ENCODE measurements at regions not wholly inside any gene's neighbourhood (a gene's known extent, or its start where the extent isn't known, plus 50 kb on each side); places are given as distances from the start of the nearest gene placed in this dataset.

DNA sequence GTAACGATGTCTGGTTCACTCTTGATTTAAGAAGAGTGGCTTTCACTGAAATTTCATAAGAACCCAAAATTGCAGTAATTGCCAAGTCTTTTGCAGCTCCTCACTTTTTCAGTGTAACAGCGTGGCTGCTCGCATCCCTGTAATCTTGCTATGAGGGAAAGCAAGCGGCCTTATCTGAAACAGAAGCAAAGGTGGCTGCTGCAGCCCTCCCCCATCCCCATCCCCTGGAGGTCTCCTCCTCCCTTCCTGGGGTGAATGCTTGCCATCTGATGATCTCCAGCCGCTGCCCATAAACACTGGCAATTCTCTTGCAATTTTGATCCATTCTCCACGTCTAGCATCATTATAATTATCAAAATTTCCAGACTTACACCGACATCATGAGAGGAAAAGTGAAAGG lies 182.5 kb upstream of the ASIC2 start:
- DNase-seq (ENCODE audit: low spot score), result no peak

DNA sequence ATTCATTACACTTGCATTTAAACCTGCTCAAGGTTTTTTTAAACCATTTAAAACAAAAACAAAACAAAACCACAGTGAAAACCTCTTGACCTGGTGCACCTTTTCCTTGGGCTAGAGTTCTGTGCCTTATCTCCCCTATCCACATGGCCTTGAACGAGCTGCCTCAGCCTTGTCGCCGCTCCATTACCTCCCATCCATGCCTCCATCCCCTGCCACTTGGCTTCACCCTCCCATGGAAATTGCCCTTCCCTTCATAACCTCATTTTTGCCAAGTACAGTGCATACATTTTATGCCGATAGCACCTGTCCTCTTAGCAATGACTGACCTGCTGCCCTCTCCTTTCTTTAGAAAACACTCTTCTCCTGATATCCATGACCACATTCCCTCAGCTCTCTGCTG lies 188.6 kb upstream of the ASIC2 start:
- DNase-seq (ENCODE audit: low spot score), result no peak

DNA sequence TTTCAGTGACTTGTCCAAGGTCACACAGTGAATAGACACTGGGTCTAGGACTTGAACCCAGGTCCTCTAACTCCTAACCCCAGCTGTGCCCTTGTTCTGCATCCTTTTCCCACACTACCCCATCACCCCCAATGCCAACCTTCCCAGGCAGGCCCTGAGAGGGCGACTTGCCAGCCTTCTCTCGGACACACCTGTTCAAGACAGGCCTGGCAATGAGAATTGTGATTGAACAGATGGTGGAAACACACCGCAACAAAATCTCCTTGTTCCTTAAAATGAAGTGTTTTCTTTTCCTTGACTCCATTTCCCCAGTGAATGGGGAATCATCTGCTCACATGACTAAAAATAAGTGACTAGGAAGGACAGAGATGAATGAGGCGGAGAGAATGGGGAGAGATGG lies 189.5 kb upstream of the ASIC2 start:
- no peak for DNase-seq (ENCODE audit: low spot score)

DNA sequence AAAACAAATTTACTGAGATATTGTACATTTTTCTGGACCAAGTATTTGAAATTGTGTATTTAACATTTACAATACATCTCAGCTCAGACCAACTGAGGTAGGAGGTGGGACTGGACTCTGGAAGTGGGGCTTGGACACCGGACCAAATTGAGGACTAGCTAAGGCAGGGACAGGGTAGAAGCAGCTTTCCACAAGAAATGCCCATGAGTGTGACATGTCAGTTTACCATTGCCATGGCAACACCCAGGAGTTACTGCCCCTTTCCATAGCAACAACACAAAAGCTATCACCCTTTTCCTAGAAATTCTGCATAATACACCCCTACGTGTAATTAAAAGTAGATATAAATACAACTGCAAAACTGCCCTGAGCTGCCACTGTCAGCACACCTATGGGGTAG lies 191.5 kb upstream of the ASIC2 start:
- DNase-seq (ENCODE audit: low spot score), result no peak

DNA sequence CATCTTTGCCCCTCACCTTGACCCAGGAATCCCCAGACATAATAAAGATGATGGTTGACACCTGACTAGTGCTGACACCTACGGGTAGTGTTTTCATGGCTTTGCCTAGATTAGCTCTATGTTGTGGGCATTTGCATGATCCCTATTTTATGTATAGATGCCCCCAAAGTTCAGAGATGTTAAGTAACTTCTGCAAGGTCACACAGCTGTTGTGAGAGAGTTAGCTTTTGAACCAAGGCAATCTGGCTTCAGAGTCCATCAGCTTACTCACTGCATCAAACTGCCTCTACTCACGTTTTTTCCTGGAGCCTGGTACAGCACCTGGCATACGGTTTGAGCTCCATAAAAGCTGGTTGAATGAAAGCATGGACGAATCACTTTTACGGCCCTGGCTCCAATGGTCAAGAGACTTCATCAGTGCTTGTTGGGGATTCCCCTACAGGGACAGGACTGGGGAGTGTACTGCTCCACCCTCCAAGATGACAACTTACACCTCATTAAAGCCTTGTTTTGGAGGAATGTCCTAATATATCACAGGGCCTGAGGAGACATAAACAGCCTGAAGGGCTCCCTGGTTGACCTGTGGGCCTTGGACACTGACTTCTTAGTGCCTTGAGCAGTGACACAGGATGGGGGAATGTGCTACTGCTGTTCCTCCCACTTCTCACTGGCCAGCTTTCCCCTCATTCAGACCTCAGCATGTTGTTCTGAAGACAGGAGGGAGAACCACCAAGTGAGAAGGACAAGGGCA lies 193.2 kb upstream of the ASIC2 start:
- DNase-seq (ENCODE audit: low spot score), result no peak

DNA sequence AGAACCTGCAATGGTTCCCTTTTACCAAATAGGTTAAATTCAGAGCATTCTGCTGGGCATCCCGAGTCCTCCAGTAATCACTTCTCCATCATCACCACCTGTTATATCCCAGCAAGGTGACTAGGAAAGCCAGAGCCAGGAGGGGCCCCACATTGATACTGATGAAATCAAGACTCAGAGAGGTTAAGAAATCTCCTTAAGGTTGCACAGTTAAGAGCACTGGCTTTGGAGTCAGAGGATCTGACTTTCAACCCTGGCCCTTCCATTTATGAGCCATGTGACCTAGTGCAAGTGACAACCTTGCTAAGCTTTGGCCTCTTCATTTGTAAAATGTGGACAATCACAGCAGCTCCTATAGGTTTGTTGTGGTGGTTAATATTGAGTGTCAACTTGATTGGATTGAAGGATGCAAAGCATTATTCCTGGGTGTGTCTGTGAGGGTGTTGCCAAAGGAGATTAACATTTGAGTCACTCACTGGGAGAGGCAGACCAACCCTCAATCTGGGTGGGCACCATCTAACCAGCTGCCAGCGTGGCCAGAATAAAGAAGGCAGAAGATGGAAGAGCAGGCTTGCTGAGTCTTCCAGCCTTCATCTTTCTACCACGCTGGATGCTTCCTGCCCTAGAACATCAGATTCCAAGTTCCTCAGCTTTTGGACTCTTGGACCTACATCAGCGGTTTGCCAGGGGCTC lies 194.2 kb upstream of the ASIC2 start:
- DNase-seq (ENCODE audit: low spot score), result no peak

DNA sequence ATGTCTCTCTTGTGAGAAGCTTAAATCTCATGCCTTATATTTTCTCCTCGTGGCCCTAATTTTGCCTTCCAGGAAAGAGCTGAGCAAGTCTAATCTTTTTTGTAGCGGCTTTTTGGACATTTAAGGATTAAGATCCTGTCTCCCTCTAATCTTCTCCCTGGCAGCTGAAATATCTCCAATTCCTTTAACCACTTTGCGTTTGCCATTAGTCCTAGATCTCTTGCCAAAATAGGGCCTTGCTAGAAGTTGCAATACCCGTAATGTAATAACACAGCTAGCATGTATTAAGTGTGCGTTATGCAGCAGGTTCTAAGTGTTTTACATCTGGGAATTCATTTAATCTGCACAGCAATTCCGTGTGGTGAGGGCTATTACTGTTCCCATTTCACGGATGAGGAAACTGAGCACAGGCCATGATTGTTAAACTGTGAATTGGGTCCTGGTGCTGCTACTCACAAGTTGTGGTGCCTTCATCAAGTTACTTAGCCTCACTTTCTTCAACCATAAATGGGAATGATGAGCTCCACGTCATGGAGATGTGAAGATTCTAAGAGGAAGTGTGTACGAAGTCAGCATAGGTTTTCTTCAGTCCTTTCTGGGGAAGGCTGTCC lies 198.9 kb upstream of the ASIC2 start:
- DNase-seq (ENCODE audit: low spot score), result no peak

DNA sequence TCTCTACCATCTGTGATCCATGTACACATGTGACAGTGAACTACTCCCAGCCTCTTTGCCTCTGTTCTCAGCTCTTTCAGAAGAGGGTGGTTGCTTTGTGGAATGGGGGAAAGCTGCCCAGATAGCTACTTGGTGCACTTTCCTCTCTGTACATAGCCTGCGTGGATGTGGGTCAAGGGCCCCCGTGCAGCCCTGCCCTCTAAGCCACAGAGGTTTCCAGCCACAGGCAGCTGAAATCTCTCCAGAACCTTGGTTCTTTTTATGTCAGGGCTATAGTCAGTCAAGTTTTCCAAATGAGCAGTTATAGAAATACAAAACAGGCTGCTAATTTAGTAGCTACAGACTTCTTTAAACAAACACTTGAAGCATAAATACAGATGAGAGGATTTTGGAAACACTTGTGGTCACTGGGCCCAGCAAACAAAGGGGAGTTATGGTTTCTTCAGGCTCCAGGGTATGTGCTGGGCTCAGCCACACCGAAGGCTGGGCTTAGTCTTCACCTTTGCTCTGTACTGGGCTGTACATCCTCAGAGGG lies 199.7 kb upstream of the ASIC2 start:
- DNase-seq (ENCODE audit: low spot score), result no peak

DNA sequence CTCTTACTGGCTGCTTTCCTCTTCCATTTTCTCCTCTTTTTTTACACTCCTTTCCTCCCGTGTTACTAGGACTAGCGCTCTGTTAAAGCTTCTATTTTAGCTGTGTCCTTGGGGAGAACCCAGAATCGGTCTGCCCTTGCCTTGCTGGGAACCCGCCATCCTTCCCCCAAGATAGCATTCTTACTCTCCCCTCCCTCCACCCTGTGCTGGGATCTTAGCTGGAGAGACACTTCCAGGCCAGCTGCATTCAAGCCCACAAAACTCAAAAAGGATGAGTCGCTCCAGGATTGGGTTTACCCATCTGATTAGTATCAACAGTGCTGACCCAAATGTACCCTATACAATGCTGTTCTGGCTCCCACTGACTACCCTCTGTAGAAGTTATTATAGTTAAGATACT lies 200.5 kb upstream of the ASIC2 start:
- no peak for DNase-seq (ENCODE audit: low spot score)

DNA sequence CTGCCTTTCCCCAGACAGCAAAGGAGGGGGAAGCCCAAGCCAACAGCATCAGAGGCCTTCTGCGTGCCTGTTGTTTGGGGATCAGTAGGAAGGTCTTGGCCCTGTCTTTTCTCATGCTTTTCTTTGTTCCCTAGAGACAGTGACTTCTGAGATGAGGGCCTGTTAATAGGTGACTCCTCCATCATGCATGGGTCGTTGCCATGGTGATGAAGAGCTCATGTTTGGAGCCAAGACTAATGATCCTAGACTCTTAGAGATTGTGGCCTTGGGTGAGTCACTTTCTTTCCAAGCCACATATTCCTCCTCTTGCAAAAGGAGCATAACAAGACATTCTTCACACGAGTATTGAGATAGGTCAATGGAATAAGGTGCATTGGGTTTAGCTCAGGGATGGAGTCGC lies 201.1 kb upstream of the ASIC2 start:
- DNase-seq (ENCODE audit: low spot score), result no peak

DNA sequence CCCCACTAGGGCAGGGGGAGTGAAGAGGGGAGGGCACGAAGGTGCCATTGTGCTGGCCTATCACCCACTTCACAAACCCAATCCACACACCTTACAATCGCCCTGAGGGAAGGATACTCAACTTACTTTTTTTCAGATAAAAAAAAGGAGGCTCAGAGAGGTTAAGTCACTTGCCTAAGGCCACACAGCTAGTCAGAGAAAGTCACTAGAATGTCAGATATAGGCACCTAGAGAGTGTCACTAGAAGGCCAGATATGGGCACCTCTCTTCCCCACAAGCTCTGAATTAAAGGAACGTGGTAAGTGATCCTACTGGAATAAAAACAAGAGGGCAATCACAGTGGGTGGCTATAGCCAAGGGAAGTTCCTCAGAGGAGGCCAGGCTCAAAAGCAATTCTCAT lies 204.5 kb upstream of the ASIC2 start:
- DNase-seq (ENCODE audit: low spot score), result no peak

DNA sequence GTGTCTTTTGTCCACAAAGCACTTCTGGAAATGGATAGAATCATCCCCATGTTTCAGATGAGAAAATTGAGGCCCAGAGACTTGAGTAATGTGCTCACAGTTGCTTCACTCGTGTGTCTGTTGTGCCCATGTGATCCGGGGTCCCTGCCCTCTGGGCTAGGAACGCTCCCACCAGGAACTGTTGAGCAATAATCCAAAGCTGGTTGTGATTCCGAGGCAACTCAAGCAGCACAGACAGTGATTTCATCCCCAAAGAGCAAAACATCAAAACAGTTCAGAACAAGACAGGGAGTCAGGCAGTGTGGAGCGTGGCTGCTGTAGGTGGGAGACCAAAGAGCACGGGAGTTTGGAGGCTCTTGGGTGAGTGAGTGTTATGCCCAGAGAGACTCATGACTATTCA lies 205.0 kb upstream of the ASIC2 start:
- DNase-seq (ENCODE audit: low spot score), result no peak

DNA sequence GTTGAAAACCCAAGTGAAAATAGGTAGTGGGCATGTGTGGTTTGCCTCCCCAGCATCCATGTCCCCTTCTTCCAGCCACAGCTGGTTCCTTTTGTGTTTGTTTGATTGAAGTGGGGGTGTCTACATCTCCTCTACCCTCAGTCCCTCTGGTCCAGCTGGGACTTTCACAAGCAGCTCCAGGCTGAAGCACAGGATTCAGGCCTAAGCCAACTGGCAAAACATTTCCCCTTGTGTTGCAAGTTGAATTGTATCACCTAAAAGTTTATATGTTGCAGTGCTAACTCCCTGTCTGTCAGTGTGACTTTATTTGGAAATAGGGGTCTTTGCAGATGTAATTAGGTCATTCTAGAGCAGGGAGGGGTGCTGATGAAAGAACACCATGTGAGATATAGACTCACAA lies 205.9 kb upstream of the ASIC2 start:
- no peak for DNase-seq (ENCODE audit: low spot score)

DNA sequence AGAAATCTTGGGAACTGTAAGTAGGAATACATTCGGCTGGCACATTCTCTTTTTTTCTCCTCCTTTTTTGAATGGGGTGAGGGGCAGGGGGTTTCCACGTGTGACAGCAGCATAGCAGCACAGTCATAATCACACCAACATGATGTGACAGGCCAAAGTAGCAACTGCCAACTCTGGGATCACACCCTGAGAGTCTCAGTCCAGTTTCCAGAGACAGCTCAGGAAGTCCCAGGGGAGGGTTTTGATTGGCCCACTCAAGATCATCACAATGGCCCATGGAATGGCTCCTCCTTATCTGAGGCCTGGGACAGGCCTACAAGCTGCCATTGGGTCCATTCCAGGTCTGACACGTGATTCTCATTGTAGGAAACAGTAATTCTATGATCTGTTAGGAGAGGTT lies 207.1 kb upstream of the ASIC2 start:
- DNase-seq (ENCODE audit: low spot score), result no peak

DNA sequence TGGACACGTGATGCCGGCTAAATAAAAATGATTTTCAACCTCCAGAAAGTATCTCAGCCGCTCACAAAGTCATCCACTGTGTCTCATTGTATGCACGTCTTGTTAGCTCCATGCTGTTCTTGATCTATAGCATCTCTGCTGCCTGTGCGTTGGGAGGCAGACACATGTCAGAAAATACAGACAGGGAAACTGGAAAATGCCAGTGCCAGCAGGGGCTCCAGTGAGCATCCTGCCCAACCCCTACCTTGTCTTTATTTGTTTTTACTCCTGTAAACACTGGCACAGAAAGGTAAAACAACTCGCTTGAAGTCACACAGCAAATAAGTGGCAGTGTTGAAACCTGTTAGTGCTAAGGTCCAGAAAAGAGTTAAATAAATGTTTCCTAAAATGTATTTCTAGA lies 208.1 kb upstream of the ASIC2 start:
- no peak for DNase-seq (ENCODE audit: low spot score)

DNA sequence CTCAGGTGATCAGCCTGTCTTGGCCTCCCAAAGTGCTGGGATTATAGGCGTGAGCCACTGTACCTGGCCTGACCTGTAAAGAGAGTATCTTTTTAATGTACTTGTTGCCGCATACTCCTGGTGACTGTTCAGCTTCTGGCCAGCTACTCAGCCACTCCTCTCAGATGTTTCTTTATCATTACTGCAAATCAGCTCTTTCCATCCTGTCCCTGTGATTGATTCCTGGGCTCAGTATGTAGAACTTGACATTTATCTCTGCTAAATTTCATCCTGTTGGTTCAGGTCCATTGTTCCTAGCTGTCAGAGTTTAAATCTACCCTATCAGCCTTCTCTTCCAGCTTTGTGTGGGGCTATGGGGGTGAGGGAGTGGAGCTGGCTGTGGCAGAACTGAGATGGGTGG lies 211.5 kb upstream of the ASIC2 start:
- DNase-seq (ENCODE audit: low spot score), result no peak

DNA sequence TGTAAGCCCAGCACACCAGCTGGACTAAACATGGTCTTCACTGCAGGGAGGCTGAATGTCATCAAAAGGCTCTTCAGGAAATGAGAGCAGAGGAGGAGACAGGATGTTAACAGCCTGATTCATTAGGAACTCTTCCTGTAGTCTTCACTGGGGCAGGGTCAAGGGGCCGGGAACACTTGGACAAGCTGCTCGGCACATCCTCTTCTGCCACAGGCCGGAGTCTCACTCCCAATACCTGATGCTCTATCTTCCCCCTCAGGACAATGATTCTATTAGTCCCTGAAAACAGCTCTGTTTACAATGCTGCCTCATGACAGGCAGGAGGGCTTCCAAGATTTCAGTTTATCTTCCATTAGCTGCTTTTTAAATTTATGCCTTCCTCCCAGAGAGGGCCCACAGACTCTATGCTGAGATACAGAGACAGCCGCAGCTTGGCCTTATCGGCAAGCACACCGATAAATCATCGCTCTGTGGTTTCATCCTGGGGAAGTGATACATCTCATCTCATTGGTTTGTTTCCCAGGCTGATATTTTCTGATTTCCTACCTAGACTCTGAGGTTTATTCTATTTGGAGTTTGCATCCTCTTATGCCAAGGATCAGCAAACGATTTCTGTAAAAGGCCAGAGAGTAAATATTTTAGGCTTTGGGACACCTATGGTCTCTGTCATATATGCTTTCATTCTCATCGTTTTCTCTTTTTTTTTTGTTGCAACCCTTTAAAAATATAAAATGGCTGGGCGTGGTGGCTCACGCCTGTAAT lies 214.0 kb upstream of the ASIC2 start:
- DNase-seq (ENCODE audit: low spot score), result no peak

DNA sequence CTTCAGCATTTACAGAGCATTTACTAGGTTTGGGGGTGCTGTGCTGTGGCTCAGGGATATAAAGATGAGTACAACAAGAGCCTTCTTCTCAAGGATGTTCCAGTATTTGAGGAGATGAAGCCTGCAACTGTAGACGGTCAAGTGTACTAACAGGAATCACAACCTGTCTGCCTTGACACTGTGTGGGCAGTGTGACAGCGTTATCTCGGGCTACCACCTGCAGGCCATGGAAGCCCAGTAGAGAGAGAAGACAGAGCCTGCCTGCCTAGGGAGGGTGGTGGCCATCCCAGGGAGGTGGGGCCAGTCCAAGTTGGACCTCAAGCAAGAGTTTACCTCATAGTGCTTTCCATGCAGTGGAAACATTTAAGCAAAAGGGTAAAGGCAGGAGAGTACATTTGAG lies 215.1 kb upstream of the ASIC2 start:
- DNase-seq (ENCODE audit: low spot score), result no peak

DNA sequence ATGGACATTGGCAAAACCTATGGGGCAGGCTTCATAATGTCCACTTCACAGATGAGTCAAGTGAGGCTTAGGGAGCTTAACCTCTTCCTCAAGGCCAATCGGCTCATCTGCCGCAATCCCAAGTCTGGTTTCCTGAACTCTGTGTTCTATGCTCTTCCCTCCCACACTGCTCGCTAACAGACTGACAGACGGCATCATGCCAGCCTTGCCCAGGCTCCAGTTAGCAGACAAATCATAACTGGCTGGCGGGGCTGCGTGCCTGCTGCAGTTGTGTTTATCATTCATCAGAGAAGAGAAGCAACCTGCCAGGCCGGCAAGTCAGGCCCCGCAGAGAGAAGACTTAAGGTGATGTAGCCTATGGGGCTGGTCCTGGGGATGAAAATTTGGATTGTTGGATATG lies 216.2 kb upstream of the ASIC2 start:
- DNase-seq (ENCODE audit: low spot score), result no peak

DNA sequence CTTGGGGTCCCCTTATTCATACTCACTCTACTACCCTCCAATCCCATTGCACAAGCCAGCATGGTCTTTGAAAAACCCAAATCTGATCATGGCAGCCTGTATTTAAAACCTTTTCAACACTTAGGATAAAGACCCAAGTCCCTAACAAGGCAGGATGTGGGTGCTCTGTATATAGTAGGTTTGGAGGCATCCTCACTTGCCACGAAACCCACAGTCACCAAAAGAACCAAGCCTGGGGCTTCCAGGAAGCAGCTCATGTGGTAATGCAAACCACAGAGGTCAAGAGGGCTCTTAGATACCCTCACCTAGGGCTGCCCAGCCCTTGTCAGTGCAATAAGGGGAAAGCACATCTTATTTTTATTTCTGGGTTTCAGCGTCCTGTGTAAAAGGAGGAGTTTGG lies 218.6 kb upstream of the ASIC2 start:
- no peak for DNase-seq (ENCODE audit: low spot score)

DNA sequence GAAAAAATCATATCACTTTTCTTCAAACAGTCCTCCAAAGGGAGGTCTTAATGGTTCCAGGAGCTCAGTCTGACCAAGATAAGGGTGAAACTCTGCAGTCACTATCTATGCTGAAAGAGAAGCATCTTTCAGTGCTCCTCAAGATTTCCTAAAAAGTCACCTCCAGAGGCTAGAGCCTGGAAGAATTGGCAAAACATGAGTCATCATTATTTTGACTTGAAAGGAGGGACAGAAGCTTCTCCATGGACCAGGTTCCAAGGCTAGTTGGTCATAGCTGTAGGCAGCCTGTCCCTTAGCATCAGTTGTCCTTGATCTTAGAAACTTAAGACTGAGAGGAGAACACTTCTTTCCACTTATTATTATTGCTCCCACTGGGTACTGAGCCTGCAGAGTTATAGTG lies 219.0 kb upstream of the ASIC2 start:
- no peak for DNase-seq (ENCODE audit: low spot score)

DNA sequence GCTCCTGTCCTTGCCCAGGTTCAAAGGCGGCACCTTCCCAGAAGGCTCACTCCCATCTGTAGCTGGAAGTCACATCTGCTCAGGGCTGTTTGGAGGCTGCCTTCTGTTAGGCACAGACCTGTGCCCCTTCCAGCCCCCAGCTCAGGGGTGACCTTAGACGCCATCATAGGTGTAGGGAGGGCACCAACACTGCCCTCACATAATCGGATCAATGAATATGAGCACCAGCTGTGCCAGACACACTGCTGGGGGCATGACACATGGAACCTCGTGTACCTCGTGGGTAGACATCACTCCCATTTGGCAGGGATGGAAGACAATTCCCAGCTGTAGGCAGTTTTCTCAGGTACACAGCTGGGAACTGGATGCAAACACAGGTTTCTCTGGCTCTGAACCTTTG lies 220.7 kb upstream of the ASIC2 start:
- no peak for DNase-seq (ENCODE audit: low spot score)

DNA sequence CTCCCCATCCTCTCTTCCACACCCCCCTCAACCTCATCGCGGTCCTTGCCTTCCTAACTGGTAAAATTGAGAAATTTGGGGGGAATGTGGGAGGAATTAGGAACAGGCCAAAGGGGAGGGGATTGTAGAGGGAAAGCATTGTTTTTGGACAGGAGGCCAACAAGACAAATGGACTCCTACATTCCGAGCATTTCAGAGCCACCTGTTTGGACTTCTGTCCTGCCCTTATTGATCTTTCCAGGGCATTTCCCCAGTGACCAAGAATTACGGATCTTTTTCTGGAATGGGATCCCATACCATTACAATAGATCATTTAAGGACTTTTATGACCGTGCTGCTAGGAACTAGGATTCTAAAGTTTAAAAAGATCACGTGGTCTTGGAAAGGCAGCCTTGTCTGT lies 221.3 kb upstream of the ASIC2 start:
- DNase-seq (ENCODE audit: low spot score), result no peak
